ENCODE measurements at regions not wholly inside any gene's neighbourhood (a gene's known extent, or its start where the extent isn't known, plus 50 kb on each side); places are given as distances from the start of the nearest gene placed in this dataset.

DNA sequence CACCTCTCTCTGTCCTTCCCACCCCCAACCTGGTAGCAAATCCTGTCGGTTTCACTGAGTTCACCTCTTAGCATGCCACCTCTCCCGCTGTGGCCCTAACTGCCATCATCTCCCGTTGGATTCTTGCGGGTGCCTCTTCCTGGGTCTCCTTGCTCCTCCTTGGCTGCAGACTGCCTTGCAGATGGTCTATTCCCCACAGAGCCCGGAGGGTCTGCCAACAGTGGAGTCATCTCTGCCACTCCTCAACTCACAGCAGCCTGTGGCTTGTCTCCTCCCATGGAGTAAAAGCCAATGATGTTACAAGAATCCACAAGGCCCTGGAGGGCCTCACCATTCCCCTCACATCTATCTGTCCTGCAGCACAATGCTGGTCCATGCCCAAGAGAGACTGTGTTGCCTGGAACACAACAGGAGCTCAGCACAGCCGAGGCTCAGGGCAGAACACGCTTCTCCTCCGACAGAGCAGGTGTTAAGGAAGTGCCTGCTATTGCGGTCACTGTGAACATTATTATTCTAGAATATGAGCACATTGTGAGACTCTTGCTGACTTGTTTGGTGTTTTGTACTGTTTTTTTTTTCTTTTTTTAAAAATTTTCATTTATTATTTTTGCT is 241.8 kb upstream of the SULF2 start:
- Histone ChIP-seq H2AK5ac (ENCODE audit: low read length, severe bottlenecking) (no peak overlapping the region), H3K18ac (ENCODE audit: low read depth in 1 of 2, low read length in 2 of 2) (no peak overlapping the region), H4K8ac (ENCODE audit: low read length) (no peak overlapping the region), H3K4ac (ENCODE audit: low read depth in 1 of 2, low read length in 2 of 2) (no peak overlapping the region), H2BK5ac (ENCODE audit: low read depth, low read length, poor library complexity, severe bottlenecking) (no peak overlapping the region), H2BK120ac (ENCODE audit: low read depth, low read length) (no peak overlapping the region), H3K23ac (ENCODE audit: low read length in 2 of 2) (no peak overlapping the region), H3K36me3 (ENCODE audit: control insufficient read depth in 1 of 2, insufficient read depth in 2 of 2, low read depth in 1 of 2, low read length in 2 of 2) (no peaks in the 10 kb centered on the region), H2BK12ac (ENCODE audit: low read length in 2 of 2) (no peak overlapping the region), H3K14ac (ENCODE audit: low read length in 2 of 2) (peak overlapping the region in 1 of 2 experiments; percentile 2), H3K4me3 (ENCODE audit: insufficient read depth in 1 of 2, low read depth in 1 of 2, low read length in 2 of 2) (no peak overlapping the region), H3K4me2 (ENCODE audit: low read length, poor library complexity, severe bottlenecking) (no peak overlapping the region), H2AFZ (ENCODE audit: low read depth, low read length) (no peak overlapping the region), H3K27me3 (ENCODE audit: control insufficient read depth in 1 of 2, insufficient read depth in 1 of 2, low read length in 2 of 2) (peaks cover 0 to 6% of the 10 kb centered on the region in 2 experiments), H3K27ac (ENCODE audit: low read length, poor library complexity, severe bottlenecking) (no peak overlapping the region), H4K91ac (ENCODE audit: low read length) (peak overlapping the region; percentile 34), H2BK15ac (ENCODE audit: low read depth, poor library complexity, severe bottlenecking) (no peak overlapping the region), H3K9ac (ENCODE audit: low read length) (no peak overlapping the region), H3K4me1 (ENCODE audit: control insufficient read depth, insufficient read depth, low read depth, low read length) (peaks cover 9% of the 10 kb centered on the region), H3K79me1 (replicated peaks; ENCODE audit: low read length, poor library complexity, severe bottlenecking) (no peaks in the 10 kb centered on the region), H3K9me3 (ENCODE audit: control insufficient read depth, low read length) (no peaks in the 10 kb centered on the region)
- WGBS: 84% methylated on average over 8 of the region's 9 CpGs
- DNase-seq: no peak

DNA sequence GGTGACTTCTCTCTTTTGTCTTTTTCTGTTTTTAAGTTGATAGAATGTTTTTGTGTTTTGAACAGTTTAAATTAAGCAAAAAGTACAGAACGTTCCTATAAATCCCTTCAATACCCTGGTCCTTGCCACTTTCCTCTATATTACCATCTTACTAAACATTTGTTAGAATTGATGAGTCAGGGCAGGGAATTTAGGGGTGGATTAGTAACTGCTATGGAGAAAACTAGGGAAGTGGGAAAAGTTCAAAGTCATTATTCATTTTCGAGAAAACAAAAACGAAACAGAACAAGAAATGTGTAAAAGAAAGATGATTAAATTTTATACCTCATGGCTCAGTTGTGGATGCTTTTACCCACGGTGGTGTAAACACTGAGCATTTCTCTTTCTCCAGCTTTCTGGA is 240.4 kb upstream of the SULF2 start:
- peaks cover 9% of the 10 kb centered on the region for H3K4me1 ChIP-seq (ENCODE audit: control insufficient read depth, insufficient read depth, low read depth, low read length)
- H3K27me3 ChIP-seq (ENCODE audit: control insufficient read depth in 1 of 2, insufficient read depth in 1 of 2, low read length in 2 of 2): peaks cover 0 to 17% of the 10 kb centered on the region in 2 experiments

GRCh38 chr20:48025051-48025515 is 239.8 kb upstream of the SULF2 start:
- Histone ChIP-seq H3K14ac (ENCODE audit: low read length in 2 of 2) (peak overlapping the region in 1 of 2 experiments; percentile 9), H3K27me3 (ENCODE audit: control insufficient read depth in 1 of 2, insufficient read depth in 1 of 2, low read length in 2 of 2) (peaks cover 0 to 23% of the 10 kb centered on the region in 2 experiments), H3K23ac (ENCODE audit: low read length in 2 of 2) (no peak overlapping the region), H3K36me3 (ENCODE audit: control insufficient read depth in 1 of 2, insufficient read depth in 2 of 2, low read depth in 1 of 2, low read length in 2 of 2) (no peaks in the 10 kb centered on the region), H2BK5ac (ENCODE audit: low read depth, low read length, poor library complexity, severe bottlenecking) (no peak overlapping the region), H4K8ac (ENCODE audit: low read length) (no peak overlapping the region), H3K4ac (ENCODE audit: low read depth in 1 of 2, low read length in 2 of 2) (no peak overlapping the region), H2AK5ac (ENCODE audit: low read length, severe bottlenecking) (no peak overlapping the region), H2BK120ac (ENCODE audit: low read depth, low read length) (no peak overlapping the region), H3K27ac (ENCODE audit: low read length, poor library complexity, severe bottlenecking) (peak overlapping the region; percentile 45), H3K4me2 (ENCODE audit: low read length, poor library complexity, severe bottlenecking) (no peak overlapping the region), H3K4me1 (ENCODE audit: control insufficient read depth, insufficient read depth, low read depth, low read length) (peaks cover 9% of the 10 kb centered on the region), H3K18ac (ENCODE audit: low read depth in 1 of 2, low read length in 2 of 2) (peak overlapping the region in 1 of 2 experiments; percentile 79), H3K9ac (ENCODE audit: low read length) (peak overlapping the region; percentile 61), H2BK15ac (ENCODE audit: low read depth, poor library complexity, severe bottlenecking) (no peak overlapping the region), H3K9me3 (ENCODE audit: control insufficient read depth, low read length) (no peaks in the 10 kb centered on the region), H4K91ac (ENCODE audit: low read length) (peak overlapping the region; percentile 70), H3K4me3 (ENCODE audit: insufficient read depth in 1 of 2, low read depth in 1 of 2, low read length in 2 of 2) (peak overlapping the region in 1 of 2 experiments; percentile 52), H2AFZ (ENCODE audit: low read depth, low read length) (no peak overlapping the region), H3K79me1 (replicated peaks; ENCODE audit: low read length, poor library complexity, severe bottlenecking) (no peaks in the 10 kb centered on the region), H2BK12ac (ENCODE audit: low read length in 2 of 2) (peak overlapping the region in 1 of 2 experiments; percentile 45)
- WGBS: 52% methylated on average over 13 of the region's 13 CpGs
- DNase-seq: peak; percentile 85

More for the DNA sequence above, 240.4 kb upstream of the SULF2 start:
- Histone ChIP-seq H2BK15ac (ENCODE audit: low read depth, poor library complexity, severe bottlenecking) (no peak overlapping the region), H2AFZ (ENCODE audit: low read depth, low read length) (no peak overlapping the region), H3K36me3 (ENCODE audit: control insufficient read depth in 1 of 2, insufficient read depth in 2 of 2, low read depth in 1 of 2, low read length in 2 of 2) (no peaks in the 10 kb centered on the region), H3K9ac (ENCODE audit: low read length) (peak overlapping the region; percentile 61), H3K14ac (ENCODE audit: low read length in 2 of 2) (no peak overlapping the region), H3K4me2 (ENCODE audit: low read length, poor library complexity, severe bottlenecking) (no peak overlapping the region), H2BK120ac (ENCODE audit: low read depth, low read length) (no peak overlapping the region), H3K23ac (ENCODE audit: low read length in 2 of 2) (no peak overlapping the region), H2AK5ac (ENCODE audit: low read length, severe bottlenecking) (no peak overlapping the region), H3K9me3 (ENCODE audit: control insufficient read depth, low read length) (no peaks in the 10 kb centered on the region), H3K4me3 (ENCODE audit: insufficient read depth in 1 of 2, low read depth in 1 of 2, low read length in 2 of 2) (peak overlapping the region in 1 of 2 experiments; percentile 52), H3K18ac (ENCODE audit: low read depth in 1 of 2, low read length in 2 of 2) (no peak overlapping the region), H4K91ac (ENCODE audit: low read length) (no peak overlapping the region), H3K79me1 (replicated peaks; ENCODE audit: low read length, poor library complexity, severe bottlenecking) (no peaks in the 10 kb centered on the region), H3K27ac (ENCODE audit: low read length, poor library complexity, severe bottlenecking) (no peak overlapping the region), H3K4ac (ENCODE audit: low read depth in 1 of 2, low read length in 2 of 2) (no peak overlapping the region), H4K8ac (ENCODE audit: low read length) (no peak overlapping the region), H2BK12ac (ENCODE audit: low read length in 2 of 2) (no peak overlapping the region), H2BK5ac (ENCODE audit: low read depth, low read length, poor library complexity, severe bottlenecking) (no peak overlapping the region)
- DNase-seq: peak; percentile 67
- WGBS: no CpG with 5 or more reads among the region's 4 CpGs

- no peak overlapping the region for H2BK120ac ChIP-seq (ENCODE audit: low read depth, low read length)
- H3K36me3 ChIP-seq (ENCODE audit: control insufficient read depth in 1 of 2, insufficient read depth in 2 of 2, low read depth in 1 of 2, low read length in 2 of 2): no peaks in the 10 kb centered on the region
- H3K9me3 ChIP-seq (ENCODE audit: control insufficient read depth, low read length): no peaks in the 10 kb centered on the region
- H3K9ac ChIP-seq (ENCODE audit: low read length): no peak overlapping the region
- no peak overlapping the region for H4K91ac ChIP-seq (ENCODE audit: low read length)
- H3K4me2 ChIP-seq (ENCODE audit: low read length, poor library complexity, severe bottlenecking): no peak overlapping the region
- H4K8ac ChIP-seq (ENCODE audit: low read length): no peak overlapping the region
- no peak overlapping the region for H2AFZ ChIP-seq (ENCODE audit: low read depth, low read length)
- H3K4me1 ChIP-seq (ENCODE audit: control insufficient read depth, insufficient read depth, low read depth, low read length): peaks cover 9% of the 10 kb centered on the region
- no peak overlapping the region for H3K14ac ChIP-seq (ENCODE audit: low read length in 2 of 2)
- H2AK5ac ChIP-seq (ENCODE audit: low read length, severe bottlenecking): no peak overlapping the region
- H2BK12ac ChIP-seq (ENCODE audit: low read length in 2 of 2): no peak overlapping the region
- WGBS: 90% methylated on average over 3 of the region's 3 CpGs
- no peak overlapping the region for H3K18ac ChIP-seq (ENCODE audit: low read depth in 1 of 2, low read length in 2 of 2)
- H3K27ac ChIP-seq (ENCODE audit: low read length, poor library complexity, severe bottlenecking): no peak overlapping the region
- H3K23ac ChIP-seq (ENCODE audit: low read length in 2 of 2): no peak overlapping the region
- H3K27me3 ChIP-seq (ENCODE audit: control insufficient read depth in 1 of 2, insufficient read depth in 1 of 2, low read length in 2 of 2): peaks cover 0 to 28% of the 10 kb centered on the region in 2 experiments
- no peak overlapping the region for H2BK5ac ChIP-seq (ENCODE audit: low read depth, low read length, poor library complexity, severe bottlenecking)
- no peak overlapping the region for H3K4ac ChIP-seq (ENCODE audit: low read depth in 1 of 2, low read length in 2 of 2)
- no peaks in the 10 kb centered on the region for H3K79me1 ChIP-seq (replicated peaks; ENCODE audit: low read length, poor library complexity, severe bottlenecking)
- H2BK15ac ChIP-seq (ENCODE audit: low read depth, poor library complexity, severe bottlenecking): no peak overlapping the region
- DNase-seq: no peak
- no peak overlapping the region for H3K4me3 ChIP-seq (ENCODE audit: insufficient read depth in 1 of 2, low read depth in 1 of 2, low read length in 2 of 2)
These were observed 239.3 kb upstream of the SULF2 start for GRCh38 chr20:48024539-48024938.
